ENCODE measurements at regions not wholly inside any gene's neighbourhood (a gene's known extent, or its start where the extent isn't known, plus 50 kb on each side); places are given as distances from the start of the nearest gene placed in this dataset.

DNA sequence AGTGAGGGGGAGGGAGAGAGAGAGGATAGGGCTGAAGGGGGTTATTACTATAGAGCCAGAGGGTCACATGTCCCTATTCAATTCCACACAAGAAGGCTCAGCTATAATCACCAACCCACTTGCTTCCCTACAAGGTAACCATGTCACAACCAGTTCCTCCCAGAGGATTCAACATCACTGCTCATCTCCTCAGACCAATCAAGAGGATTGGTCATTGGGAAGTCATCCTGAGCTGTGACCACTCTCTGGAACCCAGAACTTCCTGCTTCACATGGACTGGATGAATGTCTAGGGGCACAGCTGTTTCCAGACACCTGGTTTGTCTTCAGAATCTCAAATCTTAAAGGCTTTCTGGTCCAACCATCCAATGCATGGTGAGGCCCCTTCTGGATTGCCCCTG lies 154.9 kb upstream of the SDK2 start:
- ATAC-seq (no peak), DNase-seq (no peak)
- H3K9me3 ChIP-seq = peaks cover 8% of the 10 kb centered on the region
- H3K27me3 ChIP-seq (ENCODE audit: low read depth) = peaks cover 3% of the 10 kb centered on the region
- no peaks in the 10 kb centered on the region for H3K36me3 ChIP-seq
- no peak overlapping the region for H3K4me3 ChIP-seq
- intact Hi-C loops (cut with DNase I) = no loop called here
- H3K4me1 ChIP-seq = no peaks in the 10 kb centered on the region
- TF ChIP-seq, protein P1, sequence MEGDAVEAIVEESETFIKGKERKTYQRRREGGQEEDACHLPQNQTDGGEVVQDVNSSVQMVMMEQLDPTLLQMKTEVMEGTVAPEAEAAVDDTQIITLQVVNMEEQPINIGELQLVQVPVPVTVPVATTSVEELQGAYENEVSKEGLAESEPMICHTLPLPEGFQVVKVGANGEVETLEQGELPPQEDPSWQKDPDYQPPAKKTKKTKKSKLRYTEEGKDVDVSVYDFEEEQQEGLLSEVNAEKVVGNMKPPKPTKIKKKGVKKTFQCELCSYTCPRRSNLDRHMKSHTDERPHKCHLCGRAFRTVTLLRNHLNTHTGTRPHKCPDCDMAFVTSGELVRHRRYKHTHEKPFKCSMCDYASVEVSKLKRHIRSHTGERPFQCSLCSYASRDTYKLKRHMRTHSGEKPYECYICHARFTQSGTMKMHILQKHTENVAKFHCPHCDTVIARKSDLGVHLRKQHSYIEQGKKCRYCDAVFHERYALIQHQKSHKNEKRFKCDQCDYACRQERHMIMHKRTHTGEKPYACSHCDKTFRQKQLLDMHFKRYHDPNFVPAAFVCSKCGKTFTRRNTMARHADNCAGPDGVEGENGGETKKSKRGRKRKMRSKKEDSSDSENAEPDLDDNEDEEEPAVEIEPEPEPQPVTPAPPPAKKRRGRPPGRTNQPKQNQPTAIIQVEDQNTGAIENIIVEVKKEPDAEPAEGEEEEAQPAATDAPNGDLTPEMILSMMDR (IDR thresholded peaks at IDR 0.05) = no peak
- H3K27ac ChIP-seq = no peak overlapping the region

DNA sequence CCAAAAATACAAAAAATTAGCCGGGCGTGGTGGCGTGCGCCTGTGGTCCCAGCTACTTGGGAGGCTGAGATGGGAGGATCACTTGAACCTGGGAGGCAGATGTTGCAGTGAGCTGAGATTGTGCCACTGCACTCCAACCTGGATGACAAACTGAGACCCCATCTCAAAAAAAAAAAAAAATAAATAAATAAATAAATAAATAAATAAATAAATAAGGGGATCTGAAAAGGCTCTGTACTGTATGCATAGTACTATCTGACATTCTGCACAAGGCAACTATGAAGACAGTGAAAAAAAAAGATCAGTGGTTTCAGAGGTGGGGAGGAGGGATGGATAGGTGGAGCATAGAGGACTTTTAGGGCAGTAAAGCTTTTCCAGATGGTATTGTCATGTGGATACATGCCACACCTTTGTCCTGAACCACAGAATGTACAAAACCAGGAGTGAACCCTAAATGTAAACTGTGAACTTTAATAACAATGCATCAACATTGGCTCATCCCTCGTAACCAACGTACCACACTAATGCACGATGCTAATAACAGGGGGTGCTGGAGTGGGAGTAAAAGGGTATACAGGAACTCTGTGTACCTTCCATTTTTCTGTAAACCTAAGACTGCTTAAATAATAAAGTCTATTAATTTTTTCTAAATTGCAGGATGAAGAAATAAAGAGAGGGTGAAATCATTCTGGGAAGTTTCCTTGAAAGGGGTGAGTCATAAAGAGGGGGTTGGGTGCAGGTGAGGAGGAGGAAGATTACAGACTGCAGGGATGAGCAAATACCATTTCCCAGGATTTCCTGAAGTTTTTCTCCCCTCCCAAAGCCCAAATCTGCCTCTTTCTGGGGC lies 155.8 kb upstream of the SDK2 start:
- Histone ChIP-seq H3K27me3 (ENCODE audit: low read depth) (peaks cover 6% of the 10 kb centered on the region), H3K4me3 (no peak overlapping the region), H3K4me1 (no peaks in the 10 kb centered on the region), H3K36me3 (no peaks in the 10 kb centered on the region), H3K27ac (no peak overlapping the region), H3K9me3 (peaks cover 8% of the 10 kb centered on the region)
- no peak for ATAC-seq
- DNase-seq = no peak
- intact Hi-C loops (cut with DNase I) = no loop called here
- TF ChIP-seq, protein P1 (IDR thresholded peaks at IDR 0.05) = no peak

DNA sequence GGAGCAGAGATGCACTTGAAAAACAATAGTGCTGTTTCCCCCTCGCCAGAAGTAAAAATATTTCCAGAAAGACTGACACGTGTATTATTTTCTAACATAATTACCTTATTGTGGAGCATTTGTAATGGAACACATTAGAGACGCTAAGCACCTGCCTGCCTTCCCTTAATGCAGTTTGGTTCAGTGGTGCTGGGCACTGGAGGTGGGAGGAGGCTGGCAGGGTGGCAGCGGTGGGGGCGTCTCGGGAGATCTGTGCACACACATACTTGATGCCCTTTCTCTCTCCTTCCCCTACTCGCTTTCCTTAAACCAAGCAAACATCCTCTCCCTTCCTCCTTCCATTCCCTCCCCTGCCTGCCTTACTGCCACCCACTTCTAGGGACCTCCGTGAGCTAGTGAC lies 156.6 kb upstream of the SDK2 start:
- Histone ChIP-seq H3K4me1 (no peaks in the 10 kb centered on the region), H3K9me3 (peaks cover 8% of the 10 kb centered on the region), H3K36me3 (no peaks in the 10 kb centered on the region), H3K27me3 (ENCODE audit: low read depth) (peaks cover 6% of the 10 kb centered on the region), H3K27ac (no peak overlapping the region), H3K4me3 (no peak overlapping the region)
- DNase-seq = no peak
- TF ChIP-seq, protein P1 (IDR thresholded peaks at IDR 0.05) = no peak
- no peak for ATAC-seq
- intact Hi-C loops (cut with DNase I) = no loop called here

DNA sequence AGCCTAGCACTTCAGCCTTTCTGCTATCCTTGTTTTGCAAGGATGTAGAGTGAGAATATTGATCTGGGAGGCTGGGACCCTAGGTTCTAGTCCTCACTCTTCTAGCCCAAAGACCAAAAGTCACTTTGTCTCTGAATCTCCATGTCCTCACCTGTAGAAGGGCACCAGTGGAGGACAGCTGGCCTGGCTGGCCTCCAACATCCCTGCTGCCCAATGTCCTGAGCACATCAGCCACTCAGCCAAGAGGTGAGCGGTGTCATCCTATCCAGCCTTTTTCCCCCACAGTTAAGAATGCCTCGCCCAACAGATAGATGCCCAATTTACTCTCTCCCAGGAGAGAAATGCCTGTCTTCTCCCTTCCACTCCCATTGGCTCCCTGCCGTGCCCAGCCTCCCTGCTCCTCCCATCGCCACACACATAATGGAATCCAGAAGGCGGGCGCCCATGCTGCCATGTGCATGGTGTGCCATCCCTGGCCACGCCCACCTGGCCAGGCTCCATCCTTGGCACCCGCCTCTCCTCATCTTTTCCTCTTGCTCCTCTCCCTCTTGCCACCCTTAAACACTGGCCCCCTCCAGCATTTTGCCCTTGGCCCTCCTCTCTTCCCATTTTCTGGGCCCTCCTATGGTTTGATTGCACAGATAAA lies 157.3 kb upstream of the SDK2 start:
- H3K4me3 ChIP-seq = no peak overlapping the region
- H3K27ac ChIP-seq = no peak overlapping the region
- H3K9me3 ChIP-seq = peaks cover 8% of the 10 kb centered on the region
- DNase-seq (no peak), ATAC-seq (no peak)
- TF ChIP-seq, protein P1 (IDR thresholded peaks at IDR 0.05) = no peak
- no peaks in the 10 kb centered on the region for H3K36me3 ChIP-seq
- intact Hi-C loops (cut with DNase I) = no loop called here
- H3K4me1 ChIP-seq = no peaks in the 10 kb centered on the region
- peaks cover 6% of the 10 kb centered on the region for H3K27me3 ChIP-seq (ENCODE audit: low read depth)

DNA sequence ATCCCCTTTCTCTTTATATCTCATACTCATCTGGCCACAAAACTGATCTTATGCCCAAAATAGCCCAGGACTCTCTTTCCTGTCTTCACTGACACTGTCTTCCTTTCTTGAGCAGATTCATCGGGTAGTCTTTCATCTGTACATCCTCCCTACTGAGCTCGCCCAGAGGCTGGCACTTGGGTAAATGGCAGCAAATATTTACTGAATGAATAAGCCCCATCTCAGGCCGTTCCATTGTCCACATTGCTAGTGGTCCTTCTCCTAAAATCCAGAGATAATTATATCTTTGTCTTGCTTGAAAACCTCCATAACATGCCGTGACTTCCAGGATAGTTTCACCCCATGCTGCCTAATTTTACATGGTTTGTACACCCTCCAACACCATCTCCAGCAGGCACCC lies 158.1 kb upstream of the SDK2 start:
- ATAC-seq (no peak), DNase-seq (no peak)
- Histone ChIP-seq H3K27me3 (ENCODE audit: low read depth) (peaks cover 6% of the 10 kb centered on the region), H3K27ac (no peak overlapping the region), H3K36me3 (no peaks in the 10 kb centered on the region), H3K9me3 (peaks cover 8% of the 10 kb centered on the region), H3K4me1 (no peaks in the 10 kb centered on the region), H3K4me3 (no peak overlapping the region)
- intact Hi-C loops (cut with DNase I) = no loop called here
- TF ChIP-seq, protein P1 (IDR thresholded peaks at IDR 0.05) = no peak
